IMR-90 (cell line): ENCODE measurements at regions not wholly inside any gene's neighbourhood (a gene's known extent, or its start where the extent isn't known, plus 50 kb on each side); places are given as distances from the start of the nearest gene placed in this dataset.

Source experiments
- BHLHE40 ChIP-seq: fragments of 150-350 bp; IDR thresholded peaks from 2 replicates; pipeline ENCODE4 v1.6.1; 2016; ENCODE audit warnings: mild to moderate bottlenecking, low read depth, low read length
- CHD1 ChIP-seq: IDR thresholded peaks from 2 replicates; pipeline ENCODE4 v1.6.1; 2012; ENCODE audit warnings: low read depth, low read length, improper control_type of control experiment
- CTCF ChIP-seq: conservative IDR thresholded peaks from 2 replicates; pipeline ENCODE4 v1.5.1; 2012; ENCODE audit warnings: mild to moderate bottlenecking, low read depth, low read length, improper control_type of control experiment
- FOS ChIP-seq: fragments of 150-350 bp; IDR thresholded peaks from 2 replicates; pipeline ENCODE4 v1.6.1; 2016; ENCODE audit warnings: low read depth, low read length
- POLR2A ChIP-seq: IDR thresholded peaks from 2 replicates; pipeline ENCODE4 v1.6.1; 2012; ENCODE audit warnings: mild to moderate bottlenecking, low read depth, low read length
- RAD21 ChIP-seq: IDR thresholded peaks from 2 replicates; pipeline ENCODE4 v1.6.1; 2012; ENCODE audit warnings: low read length, improper control_type of control experiment
- RFX5 ChIP-seq: IDR thresholded peaks from 2 replicates; pipeline ENCODE4 v1.8.0; 2012; ENCODE audit warnings: low read depth, mild to moderate bottlenecking, low read length, moderate library complexity
- SMC3 ChIP-seq: fragments of 150-350 bp; IDR thresholded peaks from 2 replicates; pipeline ENCODE4 v1.6.1; 2016; ENCODE audit warnings: low read depth, mild to moderate bottlenecking, antibody characterized with exemption, low read length, moderate library complexity

- TF ChIP-seq CHD1, result no peak
- TF ChIP-seq CTCF, result no peak
- TF ChIP-seq POLR2A, result no peak
- no peak for TF ChIP-seq SMC3
- no peak for TF ChIP-seq RFX5
- TF ChIP-seq RAD21, result no peak
- TF ChIP-seq FOS, result no peak
- TF ChIP-seq BHLHE40, result no peak
Observed at GRCh38 chr4:14545807-14546206, 456.5 kb upstream of the CPEB2 start.
